Pancreas (tissue), 10 donors: ENCODE measurements at regions not wholly inside any gene's neighbourhood (a gene's known extent, or its start where the extent isn't known, plus 50 kb on each side); places are given as distances from the start of the nearest gene placed in this dataset.

ENCODE experiments used
- ATAC-seq, 4 donors: fragments of 200-7000 bp; cut with Tn5 transposase; one replicate each; pipeline versions ENCODE4 v1.8.0 to v1.9.1; 2020; ENCODE audit warnings: mild to moderate bottlenecking in 4 of 4, moderate library complexity in 4 of 4
- DNase-seq, 6 donors: peaks; one replicate each; pipeline ENCODE4 v3.0.0-alpha.2; 2020
- FAIRE-seq: peaks from 2 replicates; lab custom pipeline; 2012; peaks lifted over from hg19 to GRCh38; lab: Jason Lieb, UNC
- H3K27ac ChIP-seq, 4 donors: fragments of 200-600 bp; sonication (generic); 1 replicate in 3 of 4; 2 replicates in 1 of 4; pipeline versions ENCODE4 v1.5.0 to v1.8.0; 2020
- H3K27me3 ChIP-seq, 4 donors: fragments of 200-600 bp; one replicate each; pipeline ENCODE4 v1.8.0; 2021
- H3K36me3 ChIP-seq, 3 donors: fragments of 200-600 bp; sonication (generic) in 1 of 3; one replicate each; pipeline versions ENCODE4 v1.5.0 to v1.8.0; 2020 to 2021
- H3K4me1 ChIP-seq, 3 donors: fragments of 200-600 bp; one replicate each; pipeline ENCODE4 v1.8.0; 2021
- H3K4me3 ChIP-seq, 4 donors: fragments of 200-600 bp; sonication (generic) in 2 of 4; one replicate each; pipeline versions ENCODE4 v1.5.0 to v1.8.0; 2020 to 2021
- H3K9me3 ChIP-seq, 4 donors: fragments of 200-600 bp; one replicate each; pipeline ENCODE4 v1.8.0; 2021
- WGBS, 2 donors: extraction: QIAGEN DNeasy Blood & Tissue Kit; methylation state at CpG; one replicate each; pipeline ENCODE4 v1.1.7; 2013; 5-methylcytosine and 5-hydroxymethylcytosine counted together
- intact Hi-C, 3 donors: fragments of 100-400 bp; cut with DNase I; formaldehyde crosslinking; loops; one replicate each; pipeline versions ENCODE4 v1.11.1 to v1.14.2; 2022
- TF ChIP-seq, protein P1 (sequence below), 4 donors: fragments of 200-600 bp; sonication (generic) in 3 of 4; IDR thresholded peaks; one replicate each; pipeline versions ENCODE4 v1.5.0 to v1.8.0; 2021; ENCODE audit warnings: antibody characterized with exemption in 4 of 4
- donor health status: healthy with polysubstance abuse.
- donor health status: DM: no; HTN: no; CAD: no; lungs with moderate emphysema.
- donor health status: DM: no; HTN: no; CAD: no.
- donor health status: control.
- donor health status: control.
- donor health status: Bipolar disorder and iron deficiency.
- donor health status: DM: yes; HTN: yes; CAD: no.
- donor health status: DM: no; HTN: no; CAD: no.
- donor health status: DM: no; HTN: no; CAD: no.
- donor health status: DM: yes; HTN: yes; CAD: no.

GRCh38 chr7:50156163-50156562, 63.1 kb upstream of the ZPBP start:
- intact Hi-C loops = no loop called here
- 58 to 71% methylated on average over 4 of the region's 4 CpGs for WGBS, 2 donors
- Histone ChIP-seq H3K27ac (no peak overlapping the region), H3K4me3 (no peak overlapping the region), H3K9me3 (no peaks in the 10 kb centered on the region), H3K27me3 (no peaks in the 10 kb centered on the region), H3K36me3 (no peaks in the 10 kb centered on the region), H3K4me1 (no peaks in the 10 kb centered on the region)
- TF ChIP-seq, protein P1, sequence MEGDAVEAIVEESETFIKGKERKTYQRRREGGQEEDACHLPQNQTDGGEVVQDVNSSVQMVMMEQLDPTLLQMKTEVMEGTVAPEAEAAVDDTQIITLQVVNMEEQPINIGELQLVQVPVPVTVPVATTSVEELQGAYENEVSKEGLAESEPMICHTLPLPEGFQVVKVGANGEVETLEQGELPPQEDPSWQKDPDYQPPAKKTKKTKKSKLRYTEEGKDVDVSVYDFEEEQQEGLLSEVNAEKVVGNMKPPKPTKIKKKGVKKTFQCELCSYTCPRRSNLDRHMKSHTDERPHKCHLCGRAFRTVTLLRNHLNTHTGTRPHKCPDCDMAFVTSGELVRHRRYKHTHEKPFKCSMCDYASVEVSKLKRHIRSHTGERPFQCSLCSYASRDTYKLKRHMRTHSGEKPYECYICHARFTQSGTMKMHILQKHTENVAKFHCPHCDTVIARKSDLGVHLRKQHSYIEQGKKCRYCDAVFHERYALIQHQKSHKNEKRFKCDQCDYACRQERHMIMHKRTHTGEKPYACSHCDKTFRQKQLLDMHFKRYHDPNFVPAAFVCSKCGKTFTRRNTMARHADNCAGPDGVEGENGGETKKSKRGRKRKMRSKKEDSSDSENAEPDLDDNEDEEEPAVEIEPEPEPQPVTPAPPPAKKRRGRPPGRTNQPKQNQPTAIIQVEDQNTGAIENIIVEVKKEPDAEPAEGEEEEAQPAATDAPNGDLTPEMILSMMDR (IDR thresholded peaks at IDR 0.05) = no peak
- DNase-seq (no peak), ATAC-seq (no peak), FAIRE-seq (no peak)

DNA sequence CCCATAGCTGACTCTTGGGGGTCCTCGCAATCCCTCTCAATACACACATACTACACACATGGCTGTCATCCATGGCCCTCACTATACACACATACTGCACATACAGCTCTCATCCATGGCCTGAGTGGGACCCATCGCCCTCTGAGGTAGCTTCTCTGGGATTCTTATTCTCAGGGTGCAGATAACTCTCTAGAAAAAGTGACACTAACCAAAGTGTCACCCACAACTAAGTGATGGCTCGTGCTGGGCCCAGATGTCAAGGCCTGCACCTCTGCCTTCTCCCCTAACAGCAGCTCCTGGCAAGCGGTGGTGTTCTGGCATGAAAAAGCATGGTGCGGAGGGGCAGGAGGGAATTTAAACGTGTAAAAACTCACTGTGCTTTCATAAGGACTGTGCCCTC, 62.7 kb upstream of the ZPBP start:
- Histone ChIP-seq H3K36me3 (no peaks in the 10 kb centered on the region), H3K27me3 (no peaks in the 10 kb centered on the region), H3K9me3 (no peaks in the 10 kb centered on the region), H3K4me1 (no peaks in the 10 kb centered on the region), H3K27ac (no peak overlapping the region), H3K4me3 (no peak overlapping the region)
- DNase-seq (no peak), FAIRE-seq (no peak), ATAC-seq (no peak)
- WGBS, 2 donors = 76 to 77% methylated on average over 6 of the region's 6 CpGs
- intact Hi-C loops = no loop called here
- TF ChIP-seq, protein P1 (IDR thresholded peaks at IDR 0.05) = no peak

DNA sequence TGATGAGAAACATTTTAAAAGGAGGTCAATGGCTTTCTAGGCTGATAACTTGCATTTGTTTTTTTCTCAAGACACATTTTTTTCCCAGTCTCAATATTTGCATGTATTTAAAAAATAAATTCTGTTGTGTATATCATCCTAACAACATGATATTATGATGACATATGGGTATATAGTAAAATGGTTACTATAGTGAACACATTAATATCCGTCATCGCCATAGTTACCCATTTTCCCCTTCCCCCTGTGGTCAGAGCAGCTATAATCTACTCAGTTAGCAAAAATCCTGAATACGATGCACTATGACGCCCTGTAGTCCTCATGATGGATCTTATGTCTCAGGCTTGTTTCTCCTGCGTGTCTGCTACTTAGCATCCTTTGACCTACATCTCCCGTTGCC, 60.9 kb upstream of the ZPBP start:
- H3K4me1 ChIP-seq = no peaks in the 10 kb centered on the region
- FAIRE-seq = no peak
- H3K27me3 ChIP-seq = no peaks in the 10 kb centered on the region
- TF ChIP-seq, protein P1 (IDR thresholded peaks at IDR 0.05) = no peak
- H3K4me3 ChIP-seq = no peak overlapping the region
- WGBS, 2 donors = 81 to 91% methylated on average over 6 of the region's 6 CpGs
- no peaks in the 10 kb centered on the region for H3K9me3 ChIP-seq
- H3K36me3 ChIP-seq = no peaks in the 10 kb centered on the region
- no peak overlapping the region for H3K27ac ChIP-seq
- intact Hi-C loops = no loop called here
- no peak for DNase-seq
- ATAC-seq = no peak

GRCh38 chr7:50153148-50153547, 60.1 kb upstream of the ZPBP start:
- Histone ChIP-seq H3K4me1 (no peaks in the 10 kb centered on the region), H3K27me3 (no peaks in the 10 kb centered on the region), H3K9me3 (no peaks in the 10 kb centered on the region), H3K36me3 (no peaks in the 10 kb centered on the region), H3K27ac (no peak overlapping the region), H3K4me3 (no peak overlapping the region)
- TF ChIP-seq, protein P1 (IDR thresholded peaks at IDR 0.05) = no peak
- FAIRE-seq (no peak), DNase-seq (no peak), ATAC-seq (no peak)
- intact Hi-C loops = no loop called here

DNA sequence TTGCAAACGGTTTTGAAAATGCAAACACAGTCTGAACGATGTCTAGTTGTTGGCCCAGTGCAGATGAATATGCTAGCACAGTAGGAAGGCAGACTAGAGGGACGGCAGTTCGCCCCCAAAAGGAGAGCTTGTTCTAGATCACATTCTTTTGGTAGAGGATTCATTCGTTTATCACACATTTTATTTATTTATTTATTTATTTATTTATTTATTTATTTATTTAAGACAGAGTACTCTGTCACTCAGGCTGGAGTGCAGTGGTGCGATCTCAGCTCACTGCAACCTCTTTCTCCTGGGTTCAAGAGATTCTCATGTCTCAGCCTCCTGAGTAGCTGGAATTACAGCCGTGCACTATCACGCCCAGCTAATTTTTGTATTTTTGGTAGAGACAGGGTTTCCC, 59.4 kb upstream of the ZPBP start:
- no peak for FAIRE-seq

More for the DNA sequence above, 59.4 kb upstream of the ZPBP start:
- no peak overlapping the region for H3K27ac ChIP-seq
- H3K36me3 ChIP-seq = no peaks in the 10 kb centered on the region
- no peak overlapping the region for H3K4me3 ChIP-seq
- no peaks in the 10 kb centered on the region for H3K4me1 ChIP-seq
- WGBS, 2 donors = 57 to 63% methylated on average over 8 of the region's 8 CpGs
- no peak for ATAC-seq
- no peaks in the 10 kb centered on the region for H3K27me3 ChIP-seq
- intact Hi-C loops = no loop called here
- H3K9me3 ChIP-seq = no peaks in the 10 kb centered on the region
- no peak for DNase-seq
- TF ChIP-seq, protein P1 (IDR thresholded peaks at IDR 0.05) = no peak
